HG03520 (cell line): ENCODE measurements at regions not wholly inside any gene's neighbourhood (a gene's known extent, or its start where the extent isn't known, plus 50 kb on each side); places are given as distances from the start of the nearest gene placed in this dataset.
A peak's percentile ranks its signal among the peaks of the same experiment; 100 is the strongest.

ENCODE experiments used
- ATAC-seq: cut with Tn5 transposase; IDR thresholded peaks from one replicate; pipeline ENCODE4 v1.9.1; 2021; ENCODE audit warnings: mild to moderate bottlenecking, moderate library complexity; ENCODE audit not compliant: unreplicated experiment

DNA sequence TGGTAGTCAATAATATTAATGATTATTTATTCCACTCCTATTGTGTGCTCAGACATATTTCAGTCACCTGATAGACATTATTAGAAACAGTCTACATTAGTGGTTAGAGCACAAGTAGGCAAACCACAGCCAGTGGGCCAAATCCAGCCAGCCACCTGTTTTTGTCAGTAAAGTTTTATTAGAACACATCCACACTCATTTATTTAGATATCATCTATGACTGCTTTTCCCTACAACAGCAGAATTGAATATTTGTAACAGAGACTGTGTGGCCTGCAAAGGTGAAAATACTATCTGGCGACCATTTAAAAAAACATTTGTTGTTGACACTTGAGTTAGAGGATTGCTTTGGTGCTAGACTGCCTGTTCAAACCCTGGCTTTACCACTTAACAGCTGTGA lies 220.0 kb upstream of the ZFP64 start:
- ATAC-seq, result no peak

DNA sequence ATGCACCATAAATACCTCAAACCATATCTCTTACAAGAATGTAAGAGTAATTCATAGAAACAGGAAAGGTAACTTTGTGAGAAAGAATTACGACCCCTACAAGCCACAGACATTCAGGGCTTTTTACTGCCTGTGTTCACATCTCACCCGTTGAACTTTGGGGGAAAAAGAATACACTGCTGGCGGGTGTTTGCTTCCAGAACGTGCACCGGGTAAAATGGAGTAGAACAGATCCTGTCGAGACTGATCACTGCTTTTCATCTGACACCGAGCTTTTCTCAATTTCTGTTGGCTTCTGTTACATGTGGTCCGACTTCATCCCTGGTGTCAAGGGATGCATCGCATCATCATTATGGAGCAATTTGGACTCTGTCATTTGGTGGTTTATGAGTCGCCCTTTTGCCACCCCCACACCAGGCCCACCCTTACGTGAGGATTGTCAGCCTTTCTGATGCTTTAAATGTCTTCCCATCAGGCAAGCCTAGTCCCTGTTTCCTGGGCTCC lies 219.2 kb upstream of the ZFP64 start:
- no peak for ATAC-seq

DNA sequence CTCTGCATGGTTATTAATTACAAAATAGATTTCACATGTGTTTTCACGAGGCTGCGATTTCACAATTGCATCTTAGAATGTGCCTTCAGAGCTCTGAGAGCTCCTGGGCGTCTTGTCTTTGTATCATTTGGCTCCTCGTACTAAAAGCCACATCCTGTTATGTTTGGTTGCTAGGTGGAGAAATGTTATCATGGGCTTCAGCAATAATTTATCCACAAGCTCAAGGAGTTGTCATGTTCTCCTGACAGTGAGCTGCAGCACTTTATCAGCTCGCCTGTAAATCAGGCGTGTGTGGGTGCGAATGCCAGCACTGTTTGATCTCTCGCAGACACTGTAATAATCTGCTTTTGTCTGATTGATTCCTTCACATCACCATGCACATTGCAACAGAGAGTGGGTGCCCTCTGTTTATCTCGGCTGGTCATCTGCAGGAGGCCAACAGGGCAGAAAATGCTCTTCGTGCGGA lies 218.6 kb upstream of the ZFP64 start:
- ATAC-seq, result no peak

DNA sequence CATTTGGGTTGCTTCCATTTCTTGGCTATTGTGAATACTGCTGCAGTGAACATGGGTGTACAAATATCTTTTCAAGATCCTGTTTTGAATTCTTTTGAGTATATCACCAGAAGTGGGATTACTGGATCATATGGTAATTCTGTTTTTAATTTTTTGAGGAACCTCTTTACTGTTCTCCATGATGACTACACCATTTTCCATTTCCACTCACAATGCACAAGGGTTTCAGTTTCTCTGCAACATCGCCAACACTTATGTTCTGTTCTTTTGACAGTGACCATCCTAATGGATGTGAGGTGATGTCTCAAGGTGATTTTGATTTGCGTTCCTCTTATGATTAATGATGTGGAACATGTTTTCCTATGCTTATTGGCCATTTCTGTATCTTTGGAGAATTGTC lies 214.4 kb upstream of the ZFP64 start:
- ATAC-seq, result no peak

DNA sequence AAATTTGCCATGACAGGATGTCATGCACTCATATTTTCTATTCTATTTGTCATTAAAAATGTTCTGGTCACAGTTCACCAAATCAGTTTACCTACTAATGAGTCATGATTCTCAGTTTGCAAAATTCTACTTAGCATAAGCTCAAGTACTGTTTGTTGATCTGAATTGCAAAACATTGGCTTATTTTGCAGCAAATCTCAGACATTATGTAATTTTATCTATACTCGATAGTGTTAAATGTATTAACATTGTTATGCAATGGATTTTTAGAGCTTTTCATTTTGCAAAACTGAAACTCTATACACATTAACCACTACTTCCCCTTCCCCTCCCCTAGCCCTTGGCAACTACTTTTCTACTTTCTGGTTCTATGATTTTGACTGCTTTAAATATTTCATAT lies 213.8 kb upstream of the ZFP64 start:
- peak; percentile 53 for ATAC-seq

DNA sequence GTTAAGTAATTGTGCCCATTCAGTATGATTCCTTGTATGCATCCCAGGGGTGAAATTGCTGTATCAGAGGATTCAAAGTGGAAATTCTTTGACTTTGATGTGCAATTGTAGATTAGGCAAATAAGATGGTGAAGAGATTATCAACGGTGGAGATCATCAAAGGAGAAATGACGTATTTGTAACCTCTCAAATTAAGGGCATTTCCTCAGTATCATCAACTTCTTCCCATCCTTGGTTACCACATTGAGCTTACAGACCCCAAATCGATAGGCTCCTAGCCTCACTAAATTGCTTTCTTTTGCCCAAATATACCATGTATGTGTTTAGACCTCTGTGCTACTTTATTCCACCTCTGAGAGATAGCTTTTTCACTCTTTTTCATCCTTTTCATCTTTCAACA lies 213.1 kb upstream of the ZFP64 start:
- ATAC-seq, result no peak

DNA sequence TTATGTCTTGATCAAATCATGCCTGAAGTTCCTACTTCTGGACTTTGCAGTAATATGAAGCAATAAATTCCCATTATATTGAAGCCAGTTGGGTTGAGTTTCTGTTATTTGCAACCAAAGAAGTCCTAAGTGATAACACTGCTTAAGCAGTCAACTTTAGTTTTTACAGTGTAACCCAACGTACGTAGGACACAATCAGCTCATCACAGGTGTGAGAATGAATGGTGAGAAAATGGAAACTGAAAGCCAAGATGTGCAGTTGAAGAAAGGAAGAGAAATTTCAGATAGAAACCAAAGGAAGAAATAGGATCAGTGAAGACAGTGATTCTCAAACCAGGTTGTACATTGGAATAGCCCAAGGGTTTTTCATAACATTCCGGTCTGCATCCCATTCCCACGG lies 211.4 kb upstream of the ZFP64 start:
- ATAC-seq, result no peak

DNA sequence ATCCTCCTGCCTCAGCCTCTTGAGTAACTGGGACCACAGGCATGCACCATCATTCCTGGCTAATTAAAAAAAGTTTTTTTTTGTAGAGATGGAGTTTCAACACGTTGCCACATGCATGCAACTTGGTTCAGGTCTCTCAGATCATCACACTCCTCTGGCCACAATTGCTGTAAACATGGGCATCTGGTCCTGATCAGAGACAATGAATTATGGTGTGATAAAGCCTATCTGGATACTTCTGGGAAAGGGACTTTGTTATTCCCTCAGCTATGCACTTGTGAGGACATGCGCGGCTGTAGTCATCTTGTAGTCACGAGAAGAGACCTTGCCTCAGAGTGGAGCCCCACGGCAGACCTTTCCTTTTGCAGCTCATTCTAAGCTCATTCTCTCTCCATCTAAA lies 210.9 kb upstream of the ZFP64 start:
- no peak for ATAC-seq

DNA sequence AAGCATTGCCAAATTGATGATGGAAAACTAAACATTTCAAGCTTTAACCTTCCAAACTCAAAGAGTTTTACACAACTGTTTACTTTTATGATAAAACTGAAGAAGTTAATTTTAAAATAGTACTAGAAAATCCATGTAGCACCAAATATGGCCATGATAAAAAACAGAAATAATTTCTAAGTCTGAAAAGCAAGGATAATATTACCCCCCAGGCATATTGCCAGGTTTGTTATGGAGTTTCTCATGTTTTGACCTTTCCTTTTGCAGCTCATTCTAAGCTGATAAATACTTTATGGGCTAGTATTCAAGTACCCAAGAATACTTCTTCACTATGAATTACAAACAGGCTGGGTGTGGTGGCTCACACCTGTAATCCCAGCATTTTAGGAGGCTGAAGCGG lies 209.9 kb upstream of the ZFP64 start:
- no peak for ATAC-seq

DNA sequence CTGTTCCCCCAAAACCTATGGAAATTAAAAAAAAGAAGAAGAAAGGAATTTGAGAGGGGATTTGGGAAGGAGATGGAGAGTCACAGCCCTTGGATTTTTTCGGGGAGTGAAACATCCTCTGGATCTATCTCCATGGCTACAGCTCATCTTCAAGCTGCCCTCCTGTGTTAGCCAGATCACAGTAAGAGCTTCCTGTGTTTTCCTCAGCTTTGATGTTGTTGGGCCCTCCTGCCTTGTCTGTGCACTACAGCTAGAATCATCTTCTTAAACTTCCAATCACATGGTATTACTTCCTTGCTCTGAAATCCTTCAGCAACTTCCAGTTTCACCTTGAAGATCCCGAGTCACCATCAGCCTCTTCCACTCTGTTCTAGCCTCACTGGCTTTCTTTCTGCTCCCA lies 207.8 kb upstream of the ZFP64 start:
- no peak for ATAC-seq

DNA sequence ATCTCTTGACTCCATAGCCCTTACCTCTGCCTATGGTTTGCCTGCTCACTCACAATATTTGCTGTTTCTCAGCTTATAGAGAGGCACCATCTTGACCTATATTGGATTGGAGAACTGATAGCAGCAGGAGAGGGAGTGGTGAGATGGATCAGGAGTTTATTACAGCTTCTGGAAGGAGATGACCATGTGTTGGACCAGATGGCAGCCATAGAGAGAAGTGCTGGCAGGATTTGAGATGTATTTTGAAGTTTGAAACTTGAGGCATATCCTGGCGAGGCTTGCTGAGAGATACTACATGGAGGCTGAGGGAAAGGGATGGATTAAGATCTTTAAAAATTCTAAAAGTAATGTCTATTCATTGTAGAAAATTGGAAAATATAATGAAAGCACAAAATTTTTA lies 198.0 kb upstream of the ZFP64 start:
- no peak for ATAC-seq

DNA sequence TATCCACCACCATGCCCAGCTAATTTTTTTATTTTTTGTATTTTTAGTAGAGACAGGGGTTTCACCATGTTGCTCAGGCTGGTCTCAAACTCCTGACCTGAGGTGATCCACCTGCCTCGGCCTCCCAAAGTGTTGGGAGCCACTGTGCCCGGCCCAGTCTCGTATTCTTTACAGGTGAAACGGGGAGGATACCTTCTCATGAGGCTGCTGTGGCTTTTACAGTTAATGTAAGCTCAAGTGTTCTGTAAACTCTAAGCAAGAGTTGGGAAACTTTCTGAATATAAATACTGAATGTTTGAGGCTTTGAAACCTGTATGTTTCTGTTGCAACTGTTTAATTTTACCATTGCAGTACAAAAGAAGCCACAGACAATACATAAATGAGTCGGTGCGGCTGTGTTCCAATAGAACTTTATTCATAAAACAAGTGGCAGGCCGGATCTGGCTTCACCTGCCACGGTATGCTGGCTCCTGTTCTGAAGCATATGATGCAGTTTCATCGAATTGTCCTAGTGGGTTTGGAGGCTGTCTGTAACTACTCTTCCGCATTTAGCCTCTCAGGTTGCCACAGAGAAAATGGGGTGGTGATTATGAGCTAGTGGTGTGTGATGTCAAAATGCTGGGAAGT lies 192.5 kb upstream of the ZFP64 start:
- no peak for ATAC-seq

DNA sequence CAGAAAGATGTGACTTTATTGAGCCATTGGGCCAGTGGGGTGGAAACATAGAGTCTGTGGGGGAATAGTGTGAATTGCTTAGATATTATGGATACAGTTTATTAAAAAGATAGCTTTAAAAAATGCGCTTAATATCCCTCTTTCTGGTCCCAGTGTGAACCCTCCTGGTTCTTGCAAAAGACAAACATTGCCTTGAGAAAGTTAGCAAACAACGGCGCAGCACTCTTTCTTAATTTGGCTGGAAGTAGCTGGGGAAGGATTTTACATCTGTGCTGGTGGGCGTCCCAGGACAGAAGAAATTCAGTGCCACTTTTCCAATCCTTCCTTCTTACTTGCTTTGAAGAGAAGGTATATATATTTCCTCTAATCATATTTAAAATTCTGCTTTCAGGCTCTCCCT lies 191.4 kb upstream of the ZFP64 start:
- no peak for ATAC-seq

DNA sequence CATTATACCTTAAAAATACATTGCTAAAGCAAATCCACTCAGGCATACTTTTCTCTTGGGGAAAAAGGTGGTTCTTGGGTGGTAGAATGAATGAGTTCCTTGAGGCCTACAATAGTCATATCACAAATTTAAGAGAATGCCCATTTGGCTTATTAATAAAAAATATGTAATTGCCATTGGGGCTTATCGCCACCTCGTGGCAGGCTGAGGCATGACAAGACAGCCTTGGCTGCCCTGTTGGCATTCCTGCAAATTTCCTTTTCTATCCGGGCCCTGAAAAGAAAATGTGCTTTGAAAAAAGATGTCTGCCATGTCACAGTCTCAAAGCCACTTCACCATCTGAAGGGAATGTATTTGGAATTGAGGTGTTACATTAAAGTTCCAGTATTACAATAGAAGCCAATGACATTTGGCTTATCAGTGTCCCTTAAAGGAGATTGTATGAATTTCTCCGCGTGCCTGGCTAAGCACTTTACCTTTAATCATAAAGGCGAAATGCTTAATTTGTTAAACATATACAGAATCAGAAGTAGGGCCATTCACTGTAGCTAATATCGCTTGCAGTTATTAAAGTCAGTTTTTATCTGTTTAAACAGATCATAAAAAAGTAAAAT lies 188.3 kb upstream of the ZFP64 start:
- ATAC-seq, result no peak

DNA sequence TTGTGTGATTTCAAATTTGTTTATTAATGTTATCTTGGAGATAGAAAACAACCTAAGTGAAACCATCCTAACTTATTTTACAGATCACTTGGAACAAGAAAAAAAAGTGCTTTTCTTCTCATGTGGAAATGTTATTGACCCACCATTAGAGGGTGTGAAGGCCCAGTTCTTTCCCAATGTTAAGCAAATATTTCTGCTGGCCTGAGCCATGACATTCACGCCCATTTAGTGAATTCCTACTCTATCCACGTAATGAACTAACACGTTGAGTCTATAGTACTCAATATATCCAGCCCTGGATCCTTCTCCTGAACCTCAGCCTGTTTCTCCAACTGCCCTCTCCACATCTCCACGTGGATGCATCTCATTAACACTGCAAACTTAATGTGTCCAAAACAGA lies 180.6 kb upstream of the ZFP64 start:
- no peak for ATAC-seq

DNA sequence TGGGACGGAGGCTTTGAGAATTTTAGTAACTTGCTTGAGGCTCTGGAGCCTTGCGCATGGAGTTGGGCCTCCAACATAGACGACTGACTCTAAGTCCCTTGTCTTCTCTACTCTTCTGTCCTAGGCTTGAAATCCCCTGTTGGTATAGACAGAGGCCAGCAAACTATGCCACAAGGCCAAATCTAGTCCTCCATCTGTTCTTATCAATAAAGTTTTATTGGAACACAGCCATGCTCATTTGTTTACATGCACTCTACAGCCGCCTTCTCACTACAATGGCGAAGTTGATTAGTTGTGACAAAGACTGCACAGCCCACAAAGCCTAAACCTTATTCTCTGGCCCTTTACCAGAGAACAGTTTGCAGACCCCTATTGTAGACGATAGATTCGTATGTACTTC lies 174.1 kb upstream of the ZFP64 start:
- no peak for ATAC-seq

DNA sequence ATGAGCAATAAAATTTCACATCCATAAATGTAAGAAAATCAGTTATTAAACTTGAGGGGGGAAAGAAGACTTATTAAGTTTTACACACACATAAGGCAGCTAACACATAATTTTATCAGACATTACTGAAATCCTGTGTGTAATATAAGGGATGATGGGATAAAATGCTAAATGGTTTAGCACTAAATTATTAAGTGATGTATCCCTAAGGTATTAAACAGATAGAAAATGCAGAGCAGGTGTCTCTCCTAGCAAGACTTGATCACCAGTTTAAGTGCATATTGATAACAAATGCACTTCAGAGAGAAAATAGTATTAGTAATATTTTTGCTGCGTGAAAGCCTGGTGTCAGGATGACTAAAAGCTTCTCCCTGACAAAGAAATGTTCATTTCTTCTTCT lies 172.8 kb upstream of the ZFP64 start:
- ATAC-seq, result no peak

DNA sequence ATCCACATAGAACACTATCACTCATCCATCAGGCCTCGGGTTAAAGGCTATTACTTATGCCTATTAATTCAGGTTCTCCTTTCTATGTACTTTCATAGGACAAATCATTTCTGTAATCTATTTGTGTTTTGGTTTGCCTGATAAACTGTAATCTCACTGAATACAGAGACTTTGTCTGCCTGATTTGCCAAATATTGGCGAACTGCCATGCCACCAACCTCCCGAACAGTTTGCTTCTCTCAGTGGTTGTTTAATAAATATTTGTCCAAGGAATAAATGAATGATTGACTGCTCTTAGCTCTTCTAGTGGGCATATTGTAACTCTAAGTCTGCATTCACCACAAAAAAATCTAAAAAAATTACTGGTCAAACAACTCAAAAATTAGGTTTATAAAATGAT lies 170.1 kb upstream of the ZFP64 start:
- ATAC-seq, result no peak

DNA sequence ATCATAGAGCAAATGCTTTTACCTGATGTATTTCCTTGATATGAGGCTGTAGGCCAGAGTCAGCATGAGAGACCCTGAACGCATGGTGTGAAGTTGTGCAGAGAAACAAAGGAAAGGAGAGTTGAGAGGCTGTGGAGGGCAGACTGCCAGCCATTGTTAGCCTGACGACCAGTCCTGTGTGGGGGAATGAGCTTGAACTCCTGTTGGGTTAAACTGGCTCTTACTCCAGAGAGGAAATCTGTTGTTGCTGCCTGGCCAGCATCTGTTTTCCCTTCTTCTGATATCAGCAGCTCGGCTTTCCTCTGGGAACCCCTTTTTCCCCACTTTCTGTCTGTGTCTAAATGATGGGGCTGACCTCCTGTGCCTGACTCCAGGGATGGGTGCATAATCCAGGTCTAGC lies 158.2 kb upstream of the ZFP64 start:
- ATAC-seq, result no peak

DNA sequence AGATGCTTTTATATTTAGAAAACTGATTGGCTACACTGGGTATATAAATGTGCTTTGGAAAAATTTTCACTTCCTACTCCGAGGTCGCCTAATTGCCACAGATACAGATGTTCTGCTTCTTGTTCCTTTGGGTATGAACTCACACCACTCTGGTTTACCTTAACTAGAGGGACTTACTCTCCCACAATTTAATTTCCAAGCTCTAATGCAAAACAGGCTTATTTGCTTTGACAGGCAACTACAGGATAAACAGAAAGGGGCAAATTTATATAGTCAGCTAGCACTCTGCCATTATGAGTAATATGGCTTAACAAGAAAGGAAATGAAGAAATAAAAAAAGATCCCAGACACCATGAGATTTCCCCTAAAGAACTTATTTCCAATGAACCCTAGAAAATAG lies 156.9 kb upstream of the ZFP64 start:
- no peak for ATAC-seq

DNA sequence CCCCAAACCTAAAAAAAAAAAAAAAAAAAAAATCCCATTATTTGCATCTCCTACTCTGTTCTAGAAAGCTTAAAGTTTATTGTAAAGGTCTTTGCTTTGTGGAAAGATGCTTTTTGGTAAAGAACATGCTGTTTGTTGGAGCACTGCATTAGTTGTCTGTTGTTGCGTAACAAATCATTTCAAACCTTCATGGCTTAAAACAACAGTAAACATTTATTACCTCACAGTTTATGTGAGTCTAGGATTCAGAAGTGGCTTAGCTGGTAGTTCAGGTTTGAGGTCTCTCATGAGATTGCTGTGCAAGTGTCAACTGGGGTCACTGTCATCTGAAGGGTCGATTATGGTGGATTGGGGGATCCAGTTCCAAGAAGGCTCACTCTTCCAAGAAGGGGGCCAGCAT lies 155.2 kb upstream of the ZFP64 start:
- ATAC-seq, result no peak

DNA sequence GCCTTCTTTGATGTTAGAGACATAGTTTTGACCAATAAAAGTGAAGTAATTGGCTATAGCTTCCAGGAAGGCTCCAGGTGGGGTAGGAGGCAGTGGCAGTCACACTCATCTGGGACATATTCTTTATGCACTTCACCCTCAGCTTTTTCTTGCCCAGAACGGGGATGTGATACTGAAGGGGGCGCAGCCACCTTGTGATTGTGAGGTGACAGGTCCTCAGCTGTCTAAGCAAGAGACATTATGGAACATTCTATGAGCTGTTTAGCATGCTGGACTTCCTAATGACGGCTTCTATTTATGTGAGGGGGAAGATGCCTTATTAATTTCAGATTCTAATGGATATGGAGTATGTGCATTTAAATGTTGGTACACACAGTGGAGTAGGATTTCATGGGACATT lies 151.3 kb upstream of the ZFP64 start:
- no peak for ATAC-seq

DNA sequence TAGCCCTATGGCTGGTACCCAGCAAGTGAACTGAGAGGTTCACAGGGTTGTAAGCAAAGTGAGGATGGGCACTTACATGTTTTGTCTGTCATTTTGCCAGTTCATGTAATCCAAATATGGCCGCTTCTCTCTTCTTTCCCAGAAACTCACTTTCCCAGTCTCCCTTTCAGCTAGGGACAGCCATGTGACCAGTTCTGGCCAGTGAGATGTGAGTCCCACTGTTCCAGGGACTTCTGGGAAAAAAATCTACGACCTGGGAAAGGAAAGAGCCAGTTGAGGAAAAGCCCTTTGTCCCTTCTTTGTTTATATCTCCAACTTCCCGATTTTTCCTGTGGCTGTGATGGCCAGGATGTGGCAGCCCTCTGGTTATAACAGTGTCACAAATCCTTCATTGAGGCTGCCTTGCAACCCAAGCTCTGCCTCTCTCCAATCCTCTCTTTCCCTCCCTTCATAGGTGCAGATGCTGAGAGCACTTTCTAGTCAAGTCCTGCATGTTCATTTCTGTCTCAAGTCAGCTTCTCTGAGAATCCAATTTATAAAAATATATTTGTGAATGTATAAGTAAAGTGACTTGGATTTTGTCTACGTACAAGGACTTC lies 148.6 kb upstream of the ZFP64 start:
- ATAC-seq, result no peak
